Colonic mucosa (tissue), 4 donors: ENCODE measurements at regions not wholly inside any gene's neighbourhood (a gene's known extent, or its start where the extent isn't known, plus 50 kb on each side); places are given as distances from the start of the nearest gene placed in this dataset.

Experiments
- DNase-seq: peaks from one replicate; pipeline ENCODE4 v3.0.0-alpha.2; 2020
- H3K27ac ChIP-seq: fragments of 200-600 bp; one replicate; pipeline ENCODE4 v1.8.0; 2021
- H3K27me3 ChIP-seq: fragments of 200-600 bp; one replicate; pipeline ENCODE4 v1.8.0; 2021
- H3K36me3 ChIP-seq: fragments of 200-600 bp; one replicate; pipeline ENCODE4 v1.8.0; 2021
- H3K4me1 ChIP-seq: fragments of 200-600 bp; one replicate; pipeline ENCODE4 v1.8.0; 2021; ENCODE audit warnings: mild to moderate bottlenecking
- H3K4me3 ChIP-seq: fragments of 200-600 bp; one replicate; pipeline ENCODE4 v1.8.0; 2021
- H3K9ac ChIP-seq, 2 donors: one replicate each; pipeline ENCODE4 v1.7.0; 2013; ENCODE audit warnings: control low read depth in 2 of 2, low read depth in 2 of 2, low read length in 2 of 2
- H3K9me3 ChIP-seq: fragments of 200-600 bp; one replicate; pipeline ENCODE4 v1.8.0; 2021
- CTCF ChIP-seq: fragments of 200-600 bp; IDR thresholded peaks from one replicate; pipeline ENCODE4 v1.8.0; 2022; ENCODE audit warnings: antibody characterized with exemption, mild to moderate bottlenecking
- intact Hi-C: fragments of 100-400 bp; cut with DNase I; formaldehyde crosslinking; loops from one replicate; pipeline ENCODE4 v1.14.1; 2022
- donor health status: healthy.
- donor health status: DM: no; HTN: no; CAD: no.
- donor health status: DM: no; HTN: no; CAD: no.

DNA sequence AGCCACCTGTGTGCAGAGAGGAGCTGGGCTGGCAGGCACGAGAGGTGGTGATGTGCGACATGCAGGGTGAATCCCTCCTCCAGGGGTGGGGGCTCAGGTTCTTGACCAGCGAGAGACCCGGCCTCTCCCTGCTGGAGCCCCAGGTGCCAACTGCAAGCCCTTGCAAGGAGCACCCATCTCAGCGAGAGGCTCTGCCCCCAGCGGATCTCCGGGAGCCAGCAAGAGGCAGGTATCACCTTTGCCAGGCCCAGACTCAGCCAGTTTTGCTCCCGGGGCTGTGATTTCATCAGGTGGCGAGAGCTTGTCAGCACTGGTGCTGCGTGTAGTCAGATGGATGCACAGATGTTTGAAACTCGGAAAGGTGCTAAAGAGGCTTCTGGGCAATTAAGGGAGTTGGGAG, 87.7 kb downstream of the TFAP2C start:
- Histone ChIP-seq H3K4me1 (no peaks in the 10 kb centered on the region), H3K9ac (no peak overlapping the region), H3K27ac (no peak overlapping the region), H3K4me3 (no peak overlapping the region), H3K27me3 (no peaks in the 10 kb centered on the region), H3K9me3 (no peaks in the 10 kb centered on the region), H3K36me3 (no peaks in the 10 kb centered on the region)
- TF ChIP-seq CTCF, result no peak
- DNase-seq, result no peak
- intact Hi-C loops, result no loop called here

DNA sequence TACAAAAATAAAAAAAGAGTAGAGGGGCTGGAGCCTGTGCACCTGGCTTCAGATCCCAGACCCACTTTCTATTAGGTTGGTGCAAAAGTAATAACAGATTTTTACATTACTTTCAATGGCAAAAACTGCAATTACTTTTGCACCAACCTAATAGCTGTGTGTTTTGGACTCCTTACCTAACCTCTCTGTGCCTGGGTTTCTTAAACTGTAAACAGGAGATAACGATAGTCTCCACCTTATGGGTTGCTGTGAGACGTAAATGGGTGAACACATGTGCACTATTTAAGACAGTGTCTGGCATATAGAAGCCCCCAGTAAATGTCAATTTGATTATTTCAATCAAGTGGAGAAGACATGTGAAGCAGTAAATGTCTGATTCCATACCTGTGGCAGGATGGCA, 89.7 kb downstream of the TFAP2C start:
- H3K4me1 ChIP-seq, result no peaks in the 10 kb centered on the region
- H3K9ac ChIP-seq, result no peak overlapping the region
- no peaks in the 10 kb centered on the region for H3K36me3 ChIP-seq
- no peaks in the 10 kb centered on the region for H3K9me3 ChIP-seq
- TF ChIP-seq CTCF, result no peak
- intact Hi-C loops, result no loop called here
- H3K27ac ChIP-seq, result no peak overlapping the region
- H3K27me3 ChIP-seq, result no peaks in the 10 kb centered on the region
- H3K4me3 ChIP-seq, result no peak overlapping the region
- no peak for DNase-seq

- H3K27ac ChIP-seq, result no peak overlapping the region
- intact Hi-C loops, result no loop called here
- no peaks in the 10 kb centered on the region for H3K36me3 ChIP-seq
- H3K9me3 ChIP-seq, result no peaks in the 10 kb centered on the region
- no peak overlapping the region for H3K9ac ChIP-seq
- no peak for DNase-seq
- no peak overlapping the region for H3K4me3 ChIP-seq
- TF ChIP-seq CTCF, result no peak
- H3K27me3 ChIP-seq, result no peaks in the 10 kb centered on the region
- H3K4me1 ChIP-seq, result no peaks in the 10 kb centered on the region
Observed at GRCh38 chr20:56720620-56721213, 91.6 kb downstream of the TFAP2C start.

DNA sequence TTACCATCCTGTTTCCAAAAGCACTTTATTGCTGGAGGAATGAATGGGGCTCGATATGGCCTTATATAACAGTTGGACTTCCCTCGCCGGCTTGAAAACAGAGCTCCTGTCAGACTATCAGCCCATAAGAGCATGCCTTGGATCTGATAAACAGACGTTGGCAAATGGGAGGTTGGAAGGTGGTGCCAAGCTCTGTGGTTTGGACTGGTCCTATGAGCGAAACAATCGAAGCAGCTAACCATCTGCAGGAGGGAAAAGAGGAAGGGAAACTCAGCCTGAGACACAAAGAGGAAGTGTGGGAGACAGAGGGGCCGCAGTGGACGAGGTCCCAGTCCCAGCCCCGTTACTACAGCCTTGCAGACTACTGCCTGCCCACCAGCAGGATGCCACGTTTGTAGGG, 92.9 kb downstream of the TFAP2C start:
- no peak for TF ChIP-seq CTCF
- Histone ChIP-seq H3K27me3 (no peaks in the 10 kb centered on the region), H3K36me3 (no peaks in the 10 kb centered on the region), H3K4me1 (no peaks in the 10 kb centered on the region), H3K9ac (no peak overlapping the region), H3K27ac (no peak overlapping the region), H3K4me3 (no peak overlapping the region), H3K9me3 (no peaks in the 10 kb centered on the region)
- peak; percentile 17 for DNase-seq
- intact Hi-C loops, result no loop called here

GRCh38 chr20:56723331-56723730, 94.2 kb downstream of the TFAP2C start:
- Histone ChIP-seq H3K27ac (no peak overlapping the region), H3K9me3 (no peaks in the 10 kb centered on the region), H3K27me3 (no peaks in the 10 kb centered on the region), H3K9ac (no peak overlapping the region), H3K36me3 (no peaks in the 10 kb centered on the region), H3K4me3 (no peak overlapping the region), H3K4me1 (no peaks in the 10 kb centered on the region)
- intact Hi-C loops, result no loop called here
- TF ChIP-seq CTCF, result no peak
- DNase-seq, result no peak
